ENCODE measurements at regions not wholly inside any gene's neighbourhood (a gene's known extent, or its start where the extent isn't known, plus 50 kb on each side); places are given as distances from the start of the nearest gene placed in this dataset.

GRCh38 chr1:209168204-209168603, 415.3 kb upstream of the CAMK1G start:
- TF ChIP-seq EZH2phosphoT487 (IDR thresholded peaks at IDR 0.05; ENCODE audit: borderline replicate concordance, low read depth, low read length) (no peak), CTCF (conservative IDR thresholded peaks at IDR 0.05; ENCODE audit: low read length) (no peak)
